ENCODE measurements at regions not wholly inside any gene's neighbourhood (a gene's known extent, or its start where the extent isn't known, plus 50 kb on each side); places are given as distances from the start of the nearest gene placed in this dataset.

- no peaks in the 10 kb centered on the region for H3K27me3 ChIP-seq (ENCODE audit: control insufficient read depth in 3 of 3, insufficient read depth in 3 of 3, low read depth in 1 of 3, low read length in 3 of 3)
- no peaks in the 10 kb centered on the region for H3K36me3 ChIP-seq (replicated peaks in 1 of 2; ENCODE audit: control insufficient read depth in 2 of 2, insufficient read depth in 2 of 2, low read length in 2 of 2)
- H3K4me2 ChIP-seq (ENCODE audit: insufficient read depth, low read length, poor library complexity, severe bottlenecking) = no peak overlapping the region
- H3K18ac ChIP-seq (ENCODE audit: low read length) = no peak overlapping the region
- no peak overlapping the region for H2AFZ ChIP-seq (ENCODE audit: low read length)
- H2BK120ac ChIP-seq (ENCODE audit: low read depth, low read length) = no peak overlapping the region
- no peak overlapping the region for H2BK5ac ChIP-seq (ENCODE audit: low read length)
- H3K14ac ChIP-seq (ENCODE audit: low read length) = no peak overlapping the region
- no peak overlapping the region for H2BK12ac ChIP-seq (ENCODE audit: low read length)
- no peaks in the 10 kb centered on the region for H3K4me1 ChIP-seq (ENCODE audit: control insufficient read depth in 2 of 2, insufficient read depth in 1 of 2, low read depth in 1 of 2, low read length in 2 of 2)
- H3K79me1 ChIP-seq (ENCODE audit: low read depth, low read length) = no peaks in the 10 kb centered on the region
- no peak overlapping the region for H3K27ac ChIP-seq (replicated peaks; ENCODE audit: low read length)
- H2BK15ac ChIP-seq (ENCODE audit: low read length) = no peak overlapping the region
- H3K23ac ChIP-seq (ENCODE audit: low read depth, low read length, poor library complexity) = no peak overlapping the region
- H3K9me3 ChIP-seq (replicated peaks in 1 of 2; ENCODE audit: control insufficient read depth in 2 of 2, insufficient read depth in 1 of 2, low read depth in 1 of 2, low read length in 2 of 2) = no peaks in the 10 kb centered on the region
- no peak overlapping the region for H3K9ac ChIP-seq (ENCODE audit: low read depth, low read length, poor library complexity)
- H2AK5ac ChIP-seq (ENCODE audit: low read depth, low read length) = no peak overlapping the region
- no peak overlapping the region for H3K4ac ChIP-seq (ENCODE audit: low read length)
- no peak overlapping the region for H3K4me3 ChIP-seq (ENCODE audit: low read length in 2 of 2)
- no peak overlapping the region for H4K91ac ChIP-seq (ENCODE audit: low read depth, low read length, poor library complexity)
- no peak overlapping the region for H4K8ac ChIP-seq (ENCODE audit: low read depth, low read length)
- no peak for DNase-seq (ENCODE audit: low spot score)
- no CpG with 5 or more reads among the region's 5 CpGs for WGBS, 2 donors (ENCODE audit: extremely low coverage in 2 of 2, insufficient read length in 2 of 2, insufficient replicate concordance in 1 of 2)
Measured at GRCh38 chr18:1604751-1605150, 700.1 kb downstream of the ADCYAP1 start.

DNA sequence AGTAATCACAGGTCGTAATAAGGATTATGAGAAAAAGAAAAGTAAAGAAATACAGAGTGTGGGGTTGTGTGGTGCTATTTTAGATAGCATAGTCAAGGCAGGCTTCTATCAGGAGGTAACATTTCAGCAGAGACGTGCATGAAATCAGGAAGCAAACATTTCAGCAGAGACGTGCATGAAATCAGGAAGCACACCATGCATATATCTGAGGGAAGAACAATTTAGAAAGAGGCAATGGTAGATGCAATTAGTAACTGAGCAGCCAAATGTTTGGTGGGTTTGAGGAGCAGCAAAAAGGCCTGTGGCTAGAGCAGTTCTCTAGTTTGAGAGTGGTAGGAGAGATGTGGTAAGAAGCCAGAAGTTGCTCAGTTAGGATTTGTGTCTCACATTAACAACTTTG is 713.7 kb downstream of the ADCYAP1 start:
- no peak overlapping the region for H2BK120ac ChIP-seq (ENCODE audit: low read depth, low read length)
- H2AK5ac ChIP-seq (ENCODE audit: low read depth, low read length) = no peak overlapping the region
- no peak overlapping the region for H2AFZ ChIP-seq (ENCODE audit: low read length)
- H2BK12ac ChIP-seq (ENCODE audit: low read length) = no peak overlapping the region
- 100% methylated on average over 1 of the region's 3 CpGs; no CpG with 5 or more reads in 1 of the 2 donors for WGBS, 2 donors (ENCODE audit: extremely low coverage in 2 of 2, insufficient read length in 2 of 2, insufficient replicate concordance in 1 of 2)
- H3K14ac ChIP-seq (ENCODE audit: low read length) = no peak overlapping the region
- no peak overlapping the region for H3K27ac ChIP-seq (replicated peaks; ENCODE audit: low read length)
- no peak overlapping the region for H3K23ac ChIP-seq (ENCODE audit: low read depth, low read length, poor library complexity)
- no peak overlapping the region for H3K9ac ChIP-seq (ENCODE audit: low read depth, low read length, poor library complexity)
- no peak overlapping the region for H2BK5ac ChIP-seq (ENCODE audit: low read length)
- no peak overlapping the region for H2BK15ac ChIP-seq (ENCODE audit: low read length)
- no peak overlapping the region for H3K18ac ChIP-seq (ENCODE audit: low read length)
- H3K4me1 ChIP-seq (ENCODE audit: control insufficient read depth in 2 of 2, insufficient read depth in 1 of 2, low read depth in 1 of 2, low read length in 2 of 2) = no peaks in the 10 kb centered on the region
- H4K8ac ChIP-seq (ENCODE audit: low read depth, low read length) = no peak overlapping the region
- no peaks in the 10 kb centered on the region for H3K79me1 ChIP-seq (ENCODE audit: low read depth, low read length)
- no peak overlapping the region for H3K4ac ChIP-seq (ENCODE audit: low read length)
- no peak for DNase-seq (ENCODE audit: low spot score)
- H3K4me2 ChIP-seq (ENCODE audit: insufficient read depth, low read length, poor library complexity, severe bottlenecking) = no peak overlapping the region
- H3K36me3 ChIP-seq (replicated peaks in 1 of 2; ENCODE audit: control insufficient read depth in 2 of 2, insufficient read depth in 2 of 2, low read length in 2 of 2) = no peaks in the 10 kb centered on the region
- no peaks in the 10 kb centered on the region for H3K9me3 ChIP-seq (replicated peaks in 1 of 2; ENCODE audit: control insufficient read depth in 2 of 2, insufficient read depth in 1 of 2, low read depth in 1 of 2, low read length in 2 of 2)
- no peak overlapping the region for H3K4me3 ChIP-seq (ENCODE audit: low read length in 2 of 2)
- H4K91ac ChIP-seq (ENCODE audit: low read depth, low read length, poor library complexity) = no peak overlapping the region
- no peaks in the 10 kb centered on the region for H3K27me3 ChIP-seq (ENCODE audit: control insufficient read depth in 3 of 3, insufficient read depth in 3 of 3, low read depth in 1 of 3, low read length in 3 of 3)

DNA sequence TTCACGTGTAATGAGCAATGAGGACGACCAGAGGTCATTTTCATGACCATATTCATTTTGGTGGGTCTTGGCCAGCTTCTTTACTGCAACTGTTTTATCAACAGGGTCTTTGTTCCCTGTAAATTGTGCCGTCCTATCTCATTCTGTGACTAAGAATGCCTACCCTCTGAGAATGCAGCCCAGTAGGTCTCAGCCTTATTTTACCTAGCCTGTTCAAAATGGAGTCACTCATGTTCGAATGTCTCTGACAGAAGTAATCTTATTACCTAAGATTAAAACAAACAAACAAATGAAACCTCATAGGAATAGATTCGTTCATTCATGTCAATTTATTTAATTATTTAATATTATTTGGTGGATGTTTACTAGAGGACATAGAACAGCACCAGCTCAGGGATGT is 714.8 kb downstream of the ADCYAP1 start:
- H3K27ac ChIP-seq (replicated peaks; ENCODE audit: low read length) = no peak overlapping the region
- H2BK120ac ChIP-seq (ENCODE audit: low read depth, low read length) = no peak overlapping the region
- H2AFZ ChIP-seq (ENCODE audit: low read length) = no peak overlapping the region
- no peaks in the 10 kb centered on the region for H3K9me3 ChIP-seq (replicated peaks in 1 of 2; ENCODE audit: control insufficient read depth in 2 of 2, insufficient read depth in 1 of 2, low read depth in 1 of 2, low read length in 2 of 2)
- no peak overlapping the region for H2AK5ac ChIP-seq (ENCODE audit: low read depth, low read length)
- no peak overlapping the region for H2BK5ac ChIP-seq (ENCODE audit: low read length)
- no peak overlapping the region for H3K23ac ChIP-seq (ENCODE audit: low read depth, low read length, poor library complexity)
- no peaks in the 10 kb centered on the region for H3K36me3 ChIP-seq (replicated peaks in 1 of 2; ENCODE audit: control insufficient read depth in 2 of 2, insufficient read depth in 2 of 2, low read length in 2 of 2)
- no peak overlapping the region for H3K9ac ChIP-seq (ENCODE audit: low read depth, low read length, poor library complexity)
- no peak overlapping the region for H3K4me2 ChIP-seq (ENCODE audit: insufficient read depth, low read length, poor library complexity, severe bottlenecking)
- no peak for DNase-seq (ENCODE audit: low spot score)
- no peak overlapping the region for H3K4ac ChIP-seq (ENCODE audit: low read length)
- no peak overlapping the region for H2BK12ac ChIP-seq (ENCODE audit: low read length)
- no peaks in the 10 kb centered on the region for H3K79me1 ChIP-seq (ENCODE audit: low read depth, low read length)
- H4K91ac ChIP-seq (ENCODE audit: low read depth, low read length, poor library complexity) = no peak overlapping the region
- no peak overlapping the region for H3K4me3 ChIP-seq (ENCODE audit: low read length in 2 of 2)
- no peaks in the 10 kb centered on the region for H3K27me3 ChIP-seq (ENCODE audit: control insufficient read depth in 3 of 3, insufficient read depth in 3 of 3, low read depth in 1 of 3, low read length in 3 of 3)
- no peak overlapping the region for H2BK15ac ChIP-seq (ENCODE audit: low read length)
- H3K4me1 ChIP-seq (ENCODE audit: control insufficient read depth in 2 of 2, insufficient read depth in 1 of 2, low read depth in 1 of 2, low read length in 2 of 2) = no peaks in the 10 kb centered on the region
- no CpG with 5 or more reads among the region's 5 CpGs for WGBS, 2 donors (ENCODE audit: extremely low coverage in 2 of 2, insufficient read length in 2 of 2, insufficient replicate concordance in 1 of 2)
- H3K18ac ChIP-seq (ENCODE audit: low read length) = no peak overlapping the region
- H4K8ac ChIP-seq (ENCODE audit: low read depth, low read length) = no peak overlapping the region
- no peak overlapping the region for H3K14ac ChIP-seq (ENCODE audit: low read length)

DNA sequence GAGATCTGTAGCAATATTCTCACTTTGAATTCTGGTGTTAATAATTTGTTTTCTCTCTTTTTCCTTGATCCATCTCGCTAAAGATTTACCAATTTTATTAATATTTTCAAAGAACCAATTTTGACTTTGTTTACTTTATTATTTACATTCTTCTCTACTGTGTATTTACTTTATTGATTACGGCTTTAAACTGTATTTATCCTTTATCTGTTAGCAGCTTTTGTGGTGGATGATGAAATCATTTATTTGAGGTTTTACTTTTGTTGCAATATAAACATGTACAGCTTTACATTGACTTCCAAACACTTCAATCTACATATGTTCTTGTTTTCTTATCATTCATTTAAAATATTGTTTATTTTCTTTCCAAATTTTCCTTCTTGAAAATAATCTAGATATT is 719.9 kb downstream of the ADCYAP1 start:
- Histone ChIP-seq H2BK12ac (ENCODE audit: low read length) (no peak overlapping the region), H2AK5ac (ENCODE audit: low read depth, low read length) (no peak overlapping the region), H3K14ac (ENCODE audit: low read length) (no peak overlapping the region), H3K36me3 (replicated peaks in 1 of 2; ENCODE audit: control insufficient read depth in 2 of 2, insufficient read depth in 2 of 2, low read length in 2 of 2) (no peaks in the 10 kb centered on the region), H3K18ac (ENCODE audit: low read length) (no peak overlapping the region), H2AFZ (ENCODE audit: low read length) (no peak overlapping the region), H3K79me1 (ENCODE audit: low read depth, low read length) (no peaks in the 10 kb centered on the region), H3K4me2 (ENCODE audit: insufficient read depth, low read length, poor library complexity, severe bottlenecking) (no peak overlapping the region), H2BK5ac (ENCODE audit: low read length) (no peak overlapping the region), H4K91ac (ENCODE audit: low read depth, low read length, poor library complexity) (no peak overlapping the region), H3K4me1 (ENCODE audit: control insufficient read depth in 2 of 2, insufficient read depth in 1 of 2, low read depth in 1 of 2, low read length in 2 of 2) (no peaks in the 10 kb centered on the region), H3K9ac (ENCODE audit: low read depth, low read length, poor library complexity) (no peak overlapping the region), H3K27me3 (ENCODE audit: control insufficient read depth in 3 of 3, insufficient read depth in 3 of 3, low read depth in 1 of 3, low read length in 3 of 3) (no peaks in the 10 kb centered on the region), H3K4ac (ENCODE audit: low read length) (no peak overlapping the region), H2BK120ac (ENCODE audit: low read depth, low read length) (no peak overlapping the region), H4K8ac (ENCODE audit: low read depth, low read length) (no peak overlapping the region), H3K27ac (replicated peaks; ENCODE audit: low read length) (no peak overlapping the region), H3K23ac (ENCODE audit: low read depth, low read length, poor library complexity) (no peak overlapping the region), H2BK15ac (ENCODE audit: low read length) (no peak overlapping the region), H3K4me3 (ENCODE audit: low read length in 2 of 2) (no peak overlapping the region), H3K9me3 (replicated peaks in 1 of 2; ENCODE audit: control insufficient read depth in 2 of 2, insufficient read depth in 1 of 2, low read depth in 1 of 2, low read length in 2 of 2) (no peaks in the 10 kb centered on the region)
- no peak for DNase-seq (ENCODE audit: low spot score)
- WGBS, 2 donors (ENCODE audit: extremely low coverage in 2 of 2, insufficient read length in 2 of 2, insufficient replicate concordance in 1 of 2) = no CpG with 5 or more reads among the region's 2 CpGs
